ENCODE measurements at regions not wholly inside any gene's neighbourhood (a gene's known extent, or its start where the extent isn't known, plus 50 kb on each side); places are given as distances from the start of the nearest gene placed in this dataset.

GRCh38 chrX:123013141-123013540 lies 170.9 kb upstream of the GRIA3 start:
- in situ Hi-C loops (cut with MboI; ENCODE audit: low pct_unique_long_range_greater_than_20kb, low sequenced_read_pairs), result no loop called here
- no peak for DNase-seq

GRCh38 chrX:123036401-123036800 lies 147.7 kb upstream of the GRIA3 start:
- in situ Hi-C loops (cut with MboI; ENCODE audit: low pct_unique_long_range_greater_than_20kb, low sequenced_read_pairs), result no loop called here
- DNase-seq, result no peak

GRCh38 chrX:123049071-123049625 lies 134.9 kb upstream of the GRIA3 start:
- in situ Hi-C loops (cut with MboI; ENCODE audit: low pct_unique_long_range_greater_than_20kb, low sequenced_read_pairs), result no loop called here
- no peak for DNase-seq

- in situ Hi-C loops (cut with MboI; ENCODE audit: low pct_unique_long_range_greater_than_20kb, low sequenced_read_pairs), result no loop called here
- no peak for DNase-seq
Observed at GRCh38 chrX:123060986-123061385, 123.1 kb upstream of the GRIA3 start.

GRCh38 chrX:123064053-123064452 lies 120.0 kb upstream of the GRIA3 start:
- in situ Hi-C loops (cut with MboI; ENCODE audit: low pct_unique_long_range_greater_than_20kb, low sequenced_read_pairs), result no loop called here
- no peak for DNase-seq

- no peak for DNase-seq
- in situ Hi-C loops (cut with MboI; ENCODE audit: low pct_unique_long_range_greater_than_20kb, low sequenced_read_pairs), result no loop called here
Observed at GRCh38 chrX:123072686-123073385, 111.2 kb upstream of the GRIA3 start.

- in situ Hi-C loops (cut with MboI; ENCODE audit: low pct_unique_long_range_greater_than_20kb, low sequenced_read_pairs), result no loop called here
- DNase-seq, result no peak
Observed at GRCh38 chrX:123075947-123076561, 108.0 kb upstream of the GRIA3 start.

GRCh38 chrX:123077631-123078030 lies 106.4 kb upstream of the GRIA3 start:
- in situ Hi-C loops (cut with MboI; ENCODE audit: low pct_unique_long_range_greater_than_20kb, low sequenced_read_pairs), result no loop called here

GRCh38 chrX:123080065-123080464 lies 104.0 kb upstream of the GRIA3 start:
- in situ Hi-C loops (cut with MboI; ENCODE audit: low pct_unique_long_range_greater_than_20kb, low sequenced_read_pairs), result no loop called here
- DNase-seq, result no peak

More at GRCh38 chrX:123077631-123078030, 106.4 kb upstream of the GRIA3 start:
- no peak for DNase-seq

- DNase-seq, result no peak
- in situ Hi-C loops (cut with MboI; ENCODE audit: low pct_unique_long_range_greater_than_20kb, low sequenced_read_pairs), result no loop called here
Observed at GRCh38 chrX:123081776-123082175, 102.3 kb upstream of the GRIA3 start.

GRCh38 chrX:123083924-123084323 lies 100.2 kb upstream of the GRIA3 start:
- in situ Hi-C loops (cut with MboI; ENCODE audit: low pct_unique_long_range_greater_than_20kb, low sequenced_read_pairs), result no loop called here
- no peak for DNase-seq

- no peak for DNase-seq
- in situ Hi-C loops (cut with MboI; ENCODE audit: low pct_unique_long_range_greater_than_20kb, low sequenced_read_pairs), result no loop called here
Observed at GRCh38 chrX:123084797-123085196, 99.3 kb upstream of the GRIA3 start.

GRCh38 chrX:123085311-123085940 lies 98.7 kb upstream of the GRIA3 start:
- DNase-seq, result no peak

GRCh38 chrX:123086768-123087167 lies 97.3 kb upstream of the GRIA3 start:
- DNase-seq, result no peak
- in situ Hi-C loops (cut with MboI; ENCODE audit: low pct_unique_long_range_greater_than_20kb, low sequenced_read_pairs), result no loop called here

More at GRCh38 chrX:123085311-123085940, 98.7 kb upstream of the GRIA3 start:
- in situ Hi-C loops (cut with MboI; ENCODE audit: low pct_unique_long_range_greater_than_20kb, low sequenced_read_pairs), result no loop called here

GRCh38 chrX:123087326-123087725 lies 96.8 kb upstream of the GRIA3 start:
- in situ Hi-C loops (cut with MboI; ENCODE audit: low pct_unique_long_range_greater_than_20kb, low sequenced_read_pairs), result no loop called here
- DNase-seq, result no peak

GRCh38 chrX:123088331-123088730 lies 95.7 kb upstream of the GRIA3 start:
- in situ Hi-C loops (cut with MboI; ENCODE audit: low pct_unique_long_range_greater_than_20kb, low sequenced_read_pairs), result no loop called here
- DNase-seq, result no peak

GRCh38 chrX:123088930-123089329 lies 95.1 kb upstream of the GRIA3 start:
- in situ Hi-C loops (cut with MboI; ENCODE audit: low pct_unique_long_range_greater_than_20kb, low sequenced_read_pairs), result no loop called here
- DNase-seq, result no peak

- no peak for DNase-seq
- in situ Hi-C loops (cut with MboI; ENCODE audit: low pct_unique_long_range_greater_than_20kb, low sequenced_read_pairs), result no loop called here
Observed at GRCh38 chrX:123093792-123094191, 90.3 kb upstream of the GRIA3 start.

- in situ Hi-C loops (cut with MboI; ENCODE audit: low pct_unique_long_range_greater_than_20kb, low sequenced_read_pairs), result no loop called here
- no peak for DNase-seq
Observed at GRCh38 chrX:123108513-123109427, 75.3 kb upstream of the GRIA3 start.

Data from KBM-7 (cell line).